ENCODE measurements at regions not wholly inside any gene's neighbourhood (a gene's known extent, or its start where the extent isn't known, plus 50 kb on each side); places are given as distances from the start of the nearest gene placed in this dataset.
"Not testable (repeated sequence)": the region's sequence is repeated elsewhere in the genome, so short reads cannot be mapped to it uniquely, and the experiment has no call there.

- not testable (repeated sequence) for H3K27me3 ChIP-seq (ENCODE audit: control insufficient read depth in 1 of 2, insufficient read depth in 2 of 2, low read length in 2 of 2); H3K4me1 ChIP-seq (ENCODE audit: insufficient read depth, low read length); H3K36me3 ChIP-seq (ENCODE audit: insufficient read depth, low read length); H3K27ac ChIP-seq (ENCODE audit: low read depth, low read length); H3K9me3 ChIP-seq (ENCODE audit: low read length); H3K9ac ChIP-seq (ENCODE audit: low read length); H3K4me3 ChIP-seq (ENCODE audit: low read depth in 1 of 2, low read length in 2 of 2)
Observed at GRCh38 chr2:143837055-143837454, 682.9 kb downstream of the ZEB2 start.

- Histone ChIP-seq H3K4me1 (ENCODE audit: insufficient read depth, low read length) (no peaks in the 10 kb centered on the region), H3K27me3 (ENCODE audit: control insufficient read depth in 1 of 2, insufficient read depth in 2 of 2, low read length in 2 of 2) (no peaks in the 10 kb centered on the region), H3K4me3 (ENCODE audit: low read depth in 1 of 2, low read length in 2 of 2) (no peak overlapping the region), H3K36me3 (ENCODE audit: insufficient read depth, low read length) (no peaks in the 10 kb centered on the region), H3K9ac (ENCODE audit: low read length) (no peak overlapping the region), H3K27ac (ENCODE audit: low read depth, low read length) (no peak overlapping the region), H3K9me3 (ENCODE audit: low read length) (no peaks in the 10 kb centered on the region)
Observed at GRCh38 chr2:143835481-143835880, 684.4 kb downstream of the ZEB2 start.

GRCh38 chr2:143833015-143833660, 686.8 kb downstream of the ZEB2 start:
- Histone ChIP-seq H3K9ac (ENCODE audit: low read length) (no peak overlapping the region), H3K36me3 (ENCODE audit: insufficient read depth, low read length) (no peaks in the 10 kb centered on the region), H3K27me3 (ENCODE audit: control insufficient read depth in 1 of 2, insufficient read depth in 2 of 2, low read length in 2 of 2) (no peaks in the 10 kb centered on the region), H3K9me3 (ENCODE audit: low read length) (no peaks in the 10 kb centered on the region), H3K4me1 (ENCODE audit: insufficient read depth, low read length) (no peaks in the 10 kb centered on the region), H3K4me3 (ENCODE audit: low read depth in 1 of 2, low read length in 2 of 2) (no peak overlapping the region), H3K27ac (ENCODE audit: low read depth, low read length) (no peak overlapping the region)

GRCh38 chr2:143830476-143830875, 689.4 kb downstream of the ZEB2 start:
- H3K4me1 ChIP-seq (ENCODE audit: insufficient read depth, low read length) = no peaks in the 10 kb centered on the region
- H3K4me3 ChIP-seq (ENCODE audit: low read depth in 1 of 2, low read length in 2 of 2) = no peak overlapping the region
- H3K9ac ChIP-seq (ENCODE audit: low read length) = no peak overlapping the region
- no peak overlapping the region for H3K27ac ChIP-seq (ENCODE audit: low read depth, low read length)
- H3K27me3 ChIP-seq (ENCODE audit: control insufficient read depth in 1 of 2, insufficient read depth in 2 of 2, low read length in 2 of 2) = no peaks in the 10 kb centered on the region
- no peaks in the 10 kb centered on the region for H3K9me3 ChIP-seq (ENCODE audit: low read length)
- no peaks in the 10 kb centered on the region for H3K36me3 ChIP-seq (ENCODE audit: insufficient read depth, low read length)

- H3K27me3 ChIP-seq (ENCODE audit: control insufficient read depth in 1 of 2, insufficient read depth in 2 of 2, low read length in 2 of 2) = no peaks in the 10 kb centered on the region
- H3K4me3 ChIP-seq (ENCODE audit: low read depth in 1 of 2, low read length in 2 of 2) = no peak overlapping the region
- no peaks in the 10 kb centered on the region for H3K36me3 ChIP-seq (ENCODE audit: insufficient read depth, low read length)
- H3K9ac ChIP-seq (ENCODE audit: low read length) = no peak overlapping the region
- no peak overlapping the region for H3K27ac ChIP-seq (ENCODE audit: low read depth, low read length)
- no peaks in the 10 kb centered on the region for H3K4me1 ChIP-seq (ENCODE audit: insufficient read depth, low read length)
- H3K9me3 ChIP-seq (ENCODE audit: low read length) = no peaks in the 10 kb centered on the region
Observed at GRCh38 chr2:143828763-143829537, 691.0 kb downstream of the ZEB2 start.

- Histone ChIP-seq H3K9ac (ENCODE audit: low read length) (no peak overlapping the region), H3K27ac (ENCODE audit: low read depth, low read length) (no peak overlapping the region), H3K4me1 (ENCODE audit: insufficient read depth, low read length) (no peaks in the 10 kb centered on the region), H3K9me3 (ENCODE audit: low read length) (no peaks in the 10 kb centered on the region), H3K27me3 (ENCODE audit: control insufficient read depth in 1 of 2, insufficient read depth in 2 of 2, low read length in 2 of 2) (no peaks in the 10 kb centered on the region), H3K4me3 (ENCODE audit: low read depth in 1 of 2, low read length in 2 of 2) (no peak overlapping the region), H3K36me3 (ENCODE audit: insufficient read depth, low read length) (no peaks in the 10 kb centered on the region)
Observed at GRCh38 chr2:143824791-143825190, 695.1 kb downstream of the ZEB2 start.

- H3K9me3 ChIP-seq (ENCODE audit: low read length) = no peaks in the 10 kb centered on the region
- H3K27me3 ChIP-seq (ENCODE audit: control insufficient read depth in 1 of 2, insufficient read depth in 2 of 2, low read length in 2 of 2) = no peaks in the 10 kb centered on the region
- no peak overlapping the region for H3K4me3 ChIP-seq (ENCODE audit: low read depth in 1 of 2, low read length in 2 of 2)
- H3K27ac ChIP-seq (ENCODE audit: low read depth, low read length) = no peak overlapping the region
- H3K4me1 ChIP-seq (ENCODE audit: insufficient read depth, low read length) = no peaks in the 10 kb centered on the region
- H3K36me3 ChIP-seq (ENCODE audit: insufficient read depth, low read length) = no peaks in the 10 kb centered on the region
- no peak overlapping the region for H3K9ac ChIP-seq (ENCODE audit: low read length)
Observed at GRCh38 chr2:143823876-143824275, 694.7 kb downstream of the ARHGAP15 start.

- no peak overlapping the region for H3K27ac ChIP-seq (ENCODE audit: low read depth, low read length)
- no peak overlapping the region for H3K4me3 ChIP-seq (ENCODE audit: low read depth in 1 of 2, low read length in 2 of 2)
- no peaks in the 10 kb centered on the region for H3K27me3 ChIP-seq (ENCODE audit: control insufficient read depth in 1 of 2, insufficient read depth in 2 of 2, low read length in 2 of 2)
- H3K9me3 ChIP-seq (ENCODE audit: low read length) = no peaks in the 10 kb centered on the region
- H3K4me1 ChIP-seq (ENCODE audit: insufficient read depth, low read length) = no peaks in the 10 kb centered on the region
- H3K9ac ChIP-seq (ENCODE audit: low read length) = no peak overlapping the region
- no peaks in the 10 kb centered on the region for H3K36me3 ChIP-seq (ENCODE audit: insufficient read depth, low read length)
Observed at GRCh38 chr2:143823296-143823695, 694.1 kb downstream of the ARHGAP15 start.

- Histone ChIP-seq H3K27ac (ENCODE audit: low read depth, low read length) (no peak overlapping the region), H3K9ac (ENCODE audit: low read length) (no peak overlapping the region), H3K27me3 (ENCODE audit: control insufficient read depth in 1 of 2, insufficient read depth in 2 of 2, low read length in 2 of 2) (no peaks in the 10 kb centered on the region), H3K36me3 (ENCODE audit: insufficient read depth, low read length) (no peaks in the 10 kb centered on the region), H3K4me3 (ENCODE audit: low read depth in 1 of 2, low read length in 2 of 2) (no peak overlapping the region), H3K4me1 (ENCODE audit: insufficient read depth, low read length) (no peaks in the 10 kb centered on the region), H3K9me3 (ENCODE audit: low read length) (no peaks in the 10 kb centered on the region)
Observed at GRCh38 chr2:143822736-143823135, 693.5 kb downstream of the ARHGAP15 start.

GRCh38 chr2:143819764-143820163, 690.5 kb downstream of the ARHGAP15 start:
- Histone ChIP-seq H3K9ac (ENCODE audit: low read length) (no peak overlapping the region), H3K36me3 (ENCODE audit: insufficient read depth, low read length) (no peaks in the 10 kb centered on the region), H3K4me1 (ENCODE audit: insufficient read depth, low read length) (no peaks in the 10 kb centered on the region), H3K27ac (ENCODE audit: low read depth, low read length) (no peak overlapping the region), H3K9me3 (ENCODE audit: low read length) (no peaks in the 10 kb centered on the region), H3K4me3 (ENCODE audit: low read depth in 1 of 2, low read length in 2 of 2) (no peak overlapping the region), H3K27me3 (ENCODE audit: control insufficient read depth in 1 of 2, insufficient read depth in 2 of 2, low read length in 2 of 2) (no peaks in the 10 kb centered on the region)

- H3K4me3 ChIP-seq (ENCODE audit: low read depth in 1 of 2, low read length in 2 of 2) = no peak overlapping the region
- H3K4me1 ChIP-seq (ENCODE audit: insufficient read depth, low read length) = no peaks in the 10 kb centered on the region
- no peak overlapping the region for H3K9ac ChIP-seq (ENCODE audit: low read length)
- no peaks in the 10 kb centered on the region for H3K36me3 ChIP-seq (ENCODE audit: insufficient read depth, low read length)
- H3K27me3 ChIP-seq (ENCODE audit: control insufficient read depth in 1 of 2, insufficient read depth in 2 of 2, low read length in 2 of 2) = no peaks in the 10 kb centered on the region
- no peaks in the 10 kb centered on the region for H3K9me3 ChIP-seq (ENCODE audit: low read length)
- H3K27ac ChIP-seq (ENCODE audit: low read depth, low read length) = no peak overlapping the region
Observed at GRCh38 chr2:143819190-143819735, 690.0 kb downstream of the ARHGAP15 start.

Measured in muscle layer of colon (tissue), 2 donors.